Psoas muscle (tissue), 7 donors: ENCODE measurements at regions not wholly inside any gene's neighbourhood (a gene's known extent, or its start where the extent isn't known, plus 50 kb on each side); places are given as distances from the start of the nearest gene placed in this dataset.

Source experiments
- ATAC-seq, 4 donors: fragments of 200-7000 bp; cut with Tn5 transposase; one replicate each; pipeline ENCODE4 v1.9.1; 2020; ENCODE audit warnings: moderate library complexity in 3 of 4, mild to moderate bottlenecking in 2 of 4
- DNase-seq, 2 donors: peaks; one replicate each; pipeline ENCODE4 v3.0.0-alpha.2; 2020
- H3K27ac ChIP-seq: fragments of 200-600 bp; one replicate; pipeline ENCODE4 v1.8.0; 2022
- H3K27me3 ChIP-seq, 3 donors: fragments of 200-600 bp in 1 of 3; one replicate each; pipeline versions ENCODE4 v1.6.1 to v1.8.0; 2013 to 2022; ENCODE audit warnings: low read length in 2 of 3, mild to moderate bottlenecking in 2 of 3, moderate library complexity in 1 of 3; ENCODE audit not compliant: insufficient read depth in 3 of 3
- H3K36me3 ChIP-seq, 2 donors: fragments of 200-600 bp in 1 of 2; one replicate each; pipeline versions ENCODE4 v1.6.1 to v1.8.0; 2013 to 2022; ENCODE audit warnings: low read depth in 1 of 2, mild to moderate bottlenecking in 1 of 2, moderate library complexity in 1 of 2; ENCODE audit not compliant: insufficient read depth in 1 of 2
- H3K4me1 ChIP-seq: fragments of 200-600 bp; one replicate; pipeline ENCODE4 v1.8.0; 2022
- H3K4me3 ChIP-seq: fragments of 200-600 bp; one replicate; pipeline ENCODE4 v1.8.0; 2022; ENCODE audit warnings: mild to moderate bottlenecking
- H3K9me3 ChIP-seq: fragments of 200-600 bp; one replicate; pipeline ENCODE4 v1.8.0; 2022
- WGBS, 3 donors: extraction: QIAGEN DNeasy Blood & Tissue Kit; methylation state at CpG; one replicate each; pipeline versions ENCODE4 v1.1.6 to v1.1.7; 2013; 5-methylcytosine and 5-hydroxymethylcytosine counted together
- intact Hi-C, 2 donors: fragments of 100-400 bp; cut with DNase I; formaldehyde crosslinking; loops; one replicate each; pipeline versions ENCODE4 v1.11.0 to v1.14.2; 2022
- TF ChIP-seq, protein P1 (sequence below): fragments of 200-600 bp; IDR thresholded peaks from one replicate; pipeline ENCODE4 v1.8.0; 2022; ENCODE audit warnings: antibody characterized with exemption
- donor health status: healthy with polysubstance abuse.
- donor health status: DM: no; HTN: no; CAD: no; lungs with moderate emphysema.
- donor health status: Bipolar disorder and iron deficiency.
- donor health status: healthy.
- donor health status: DM: yes; HTN: yes; CAD: no.
- donor health status: DM: no; HTN: no; CAD: no.
- donor health status: DM: yes; HTN: yes; CAD: no.

DNA sequence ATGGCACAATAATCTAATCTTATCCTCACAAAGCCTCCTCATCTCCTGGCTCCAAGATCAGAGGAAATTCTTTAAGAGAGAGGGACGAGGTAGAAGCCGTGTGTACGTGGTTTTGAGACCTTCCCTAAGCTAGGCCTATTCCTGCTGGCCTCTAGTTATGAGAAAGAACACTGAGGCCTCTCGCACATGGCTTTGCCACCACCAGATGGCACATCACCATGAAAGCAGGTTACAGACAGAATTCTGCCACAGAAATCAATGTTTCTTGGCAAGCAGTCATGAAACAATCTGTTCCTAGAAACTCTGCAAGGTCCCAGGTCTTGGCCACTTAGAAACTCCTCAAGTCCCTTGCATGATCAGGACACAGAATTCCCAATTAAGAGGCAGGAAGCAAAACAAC, 268.2 kb upstream of the TAS2R1 start:
- ATAC-seq (no peak), DNase-seq (no peak)
- WGBS, 3 donors = 42 to 49% (median 45%) methylated on average over 4 of the region's 4 CpGs
- TF ChIP-seq, protein P1, sequence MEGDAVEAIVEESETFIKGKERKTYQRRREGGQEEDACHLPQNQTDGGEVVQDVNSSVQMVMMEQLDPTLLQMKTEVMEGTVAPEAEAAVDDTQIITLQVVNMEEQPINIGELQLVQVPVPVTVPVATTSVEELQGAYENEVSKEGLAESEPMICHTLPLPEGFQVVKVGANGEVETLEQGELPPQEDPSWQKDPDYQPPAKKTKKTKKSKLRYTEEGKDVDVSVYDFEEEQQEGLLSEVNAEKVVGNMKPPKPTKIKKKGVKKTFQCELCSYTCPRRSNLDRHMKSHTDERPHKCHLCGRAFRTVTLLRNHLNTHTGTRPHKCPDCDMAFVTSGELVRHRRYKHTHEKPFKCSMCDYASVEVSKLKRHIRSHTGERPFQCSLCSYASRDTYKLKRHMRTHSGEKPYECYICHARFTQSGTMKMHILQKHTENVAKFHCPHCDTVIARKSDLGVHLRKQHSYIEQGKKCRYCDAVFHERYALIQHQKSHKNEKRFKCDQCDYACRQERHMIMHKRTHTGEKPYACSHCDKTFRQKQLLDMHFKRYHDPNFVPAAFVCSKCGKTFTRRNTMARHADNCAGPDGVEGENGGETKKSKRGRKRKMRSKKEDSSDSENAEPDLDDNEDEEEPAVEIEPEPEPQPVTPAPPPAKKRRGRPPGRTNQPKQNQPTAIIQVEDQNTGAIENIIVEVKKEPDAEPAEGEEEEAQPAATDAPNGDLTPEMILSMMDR = no peak
- Histone ChIP-seq H3K4me1 (no peaks in the 10 kb centered on the region), H3K27me3 (no peaks in the 10 kb centered on the region), H3K27ac (no peak overlapping the region), H3K9me3 (no peaks in the 10 kb centered on the region), H3K36me3 (no peaks in the 10 kb centered on the region), H3K4me3 (no peak overlapping the region)
- intact Hi-C loops = no loop called here

DNA sequence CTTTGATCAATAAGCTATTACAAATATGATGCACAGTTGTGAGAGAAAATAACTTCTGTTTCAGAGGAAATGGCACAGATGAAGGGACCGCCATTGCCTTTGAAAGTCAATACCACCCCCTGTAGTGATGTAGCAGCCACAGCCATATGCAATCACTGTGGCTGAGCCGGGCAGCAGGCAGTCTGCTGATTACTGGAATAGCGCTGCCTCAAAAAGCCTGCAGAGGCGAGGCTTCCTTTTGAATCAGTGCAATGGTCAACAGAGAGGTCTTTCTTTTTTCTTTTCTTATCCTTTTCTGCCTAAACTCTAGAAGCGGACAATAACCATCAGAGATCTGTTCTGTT, 265.1 kb upstream of the TAS2R1 start:
- TF ChIP-seq, protein P1 = no peak
- intact Hi-C loops = no loop called here
- Histone ChIP-seq H3K4me3 (no peak overlapping the region), H3K36me3 (no peaks in the 10 kb centered on the region), H3K27ac (no peak overlapping the region), H3K4me1 (no peaks in the 10 kb centered on the region), H3K27me3 (no peaks in the 10 kb centered on the region), H3K9me3 (no peaks in the 10 kb centered on the region)
- DNase-seq (no peak), ATAC-seq (no peak)
- WGBS, 3 donors = 82 to 85% (median 83%) methylated on average over 5 of the region's 5 CpGs

DNA sequence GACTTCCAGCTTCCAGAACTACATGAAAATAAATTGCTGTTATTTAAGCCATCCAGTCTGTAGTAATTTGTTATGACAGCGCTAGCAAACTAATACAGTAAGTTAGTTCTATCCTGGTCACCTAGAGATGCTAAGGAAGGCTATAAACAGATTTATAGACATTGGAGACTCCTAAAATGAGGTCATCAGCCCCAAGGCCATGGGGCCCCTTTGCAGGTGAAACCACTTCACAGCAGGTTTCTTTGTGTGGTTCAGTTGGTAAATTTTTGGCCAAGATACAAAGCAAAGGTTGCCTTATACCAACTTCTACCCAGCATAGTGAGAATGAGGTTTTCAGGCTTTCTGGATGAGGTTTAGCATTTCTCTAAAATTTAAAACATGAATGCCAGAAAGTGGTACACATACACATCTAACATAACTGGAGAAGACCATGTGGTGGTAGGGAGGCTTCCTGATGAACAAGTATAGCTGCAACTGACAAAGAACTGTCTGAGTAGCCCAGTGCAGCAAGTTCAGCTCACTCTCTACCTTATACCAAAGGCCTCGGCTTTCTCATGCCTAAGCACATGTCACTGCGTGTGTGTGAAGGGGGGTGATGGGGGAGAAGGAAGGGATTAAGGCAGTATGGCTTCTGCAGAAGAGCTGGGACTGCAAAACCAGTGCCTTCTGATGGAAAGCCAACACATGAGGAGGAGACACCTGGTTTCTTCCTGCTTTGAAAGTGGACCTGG, 264.6 kb upstream of the TAS2R1 start:
- intact Hi-C loops = no loop called here
- Histone ChIP-seq H3K4me3 (no peak overlapping the region), H3K27ac (no peak overlapping the region), H3K36me3 (no peaks in the 10 kb centered on the region), H3K4me1 (no peaks in the 10 kb centered on the region), H3K9me3 (no peaks in the 10 kb centered on the region), H3K27me3 (no peaks in the 10 kb centered on the region)
- no peak for DNase-seq
- TF ChIP-seq, protein P1 = no peak
- 59 to 80% (median 79%) methylated on average over 3 of the region's 3 CpGs for WGBS, 3 donors
- ATAC-seq = no peak

DNA sequence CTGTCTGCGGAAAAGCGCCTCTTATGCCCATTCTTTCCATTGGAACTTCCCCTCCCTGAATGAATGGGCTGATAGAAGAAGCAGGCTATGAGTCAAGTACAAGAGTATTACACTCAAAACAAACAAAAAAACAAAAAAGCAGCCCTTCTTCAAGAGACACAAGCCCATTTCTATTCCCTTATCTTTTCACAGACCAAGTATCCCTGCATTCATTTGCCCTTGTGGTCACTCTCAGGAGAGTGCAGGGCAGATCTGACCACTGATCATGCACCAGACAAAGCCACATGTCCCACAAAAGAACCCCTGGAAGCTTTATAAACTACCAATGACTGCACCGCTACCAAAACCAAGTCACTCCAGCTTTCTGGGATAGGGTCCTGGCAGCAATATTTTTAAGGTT, 262.5 kb upstream of the TAS2R1 start:
- H3K4me3 ChIP-seq = no peak overlapping the region
- no peak for DNase-seq
- whole genome bisulfite sequencing, 3 donors = 88 to 97% (median 94%) methylated on average over 3 of the region's 3 CpGs
- intact Hi-C loops = no loop called here
- H3K27ac ChIP-seq = no peak overlapping the region
- H3K27me3 ChIP-seq = no peaks in the 10 kb centered on the region
- no peaks in the 10 kb centered on the region for H3K36me3 ChIP-seq
- no peaks in the 10 kb centered on the region for H3K9me3 ChIP-seq
- no peaks in the 10 kb centered on the region for H3K4me1 ChIP-seq
- no peak for ATAC-seq
- TF ChIP-seq, protein P1 = no peak

DNA sequence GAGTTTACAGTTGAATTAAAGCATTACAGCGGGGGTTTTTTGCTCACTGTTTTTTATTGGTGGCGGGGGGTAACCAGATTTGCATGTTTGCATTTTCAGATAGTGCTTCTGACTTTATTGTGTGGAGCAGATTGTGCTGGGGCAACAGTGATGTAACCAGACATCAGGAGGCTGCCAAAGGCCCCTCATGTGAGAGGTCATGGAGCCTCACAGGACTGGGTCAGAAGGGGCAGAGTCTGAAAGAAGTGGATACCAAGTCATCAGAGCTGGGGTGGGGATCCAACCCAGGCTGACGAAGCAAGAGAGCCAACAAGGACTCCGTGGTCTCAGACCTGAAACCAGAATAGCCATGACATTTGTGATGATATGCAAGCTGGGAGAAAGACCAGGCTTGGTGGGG, 259.4 kb upstream of the TAS2R1 start:
- ATAC-seq (no peak), DNase-seq (no peak)
- no peak overlapping the region for H3K4me3 ChIP-seq
- no peak overlapping the region for H3K27ac ChIP-seq
- 75 to 85% (median 81%) methylated on average over 4 of the region's 4 CpGs for WGBS, 3 donors
- no peaks in the 10 kb centered on the region for H3K4me1 ChIP-seq
- no peaks in the 10 kb centered on the region for H3K9me3 ChIP-seq
- intact Hi-C loops = no loop called here
- H3K36me3 ChIP-seq = no peaks in the 10 kb centered on the region
- H3K27me3 ChIP-seq = no peaks in the 10 kb centered on the region
- TF ChIP-seq, protein P1 = no peak
